ENCODE measurements at regions not wholly inside any gene's neighbourhood (a gene's known extent, or its start where the extent isn't known, plus 50 kb on each side); places are given as distances from the start of the nearest gene placed in this dataset.

GRCh38 chr1:58155418-58156123 is 391.0 kb downstream of the OMA1 start:
- H3K9me3 Mint-ChIP-seq = no peaks in the 10 kb centered on the region
- H3K4me3 Mint-ChIP-seq = no peak overlapping the region
- CTCF ChIA-PET = interaction anchor here (1.0 kb wide), 1 partner anchor 12 kb away, joined by 4 read pairs; no protein-coding TSS in a partner anchor
- DNase-seq = no peak
- H3K36me3 Mint-ChIP-seq = no peaks in the 10 kb centered on the region
- no peaks in the 10 kb centered on the region for H3K4me1 Mint-ChIP-seq
- no peaks in the 10 kb centered on the region for H3K27me3 Mint-ChIP-seq
- no peak overlapping the region for H3K27ac Mint-ChIP-seq

GRCh38 chr1:58154256-58154655 is 392.3 kb downstream of the OMA1 start:
- no peaks in the 10 kb centered on the region for H3K36me3 Mint-ChIP-seq
- no peak overlapping the region for H3K4me3 Mint-ChIP-seq
- CTCF ChIA-PET = interaction anchor here (1.0 kb wide), 2 partner anchors 10 to 11 kb away, joined by 3 to 4 read pairs; no protein-coding TSS in a partner anchor
- H3K27me3 Mint-ChIP-seq = no peaks in the 10 kb centered on the region
- H3K27ac Mint-ChIP-seq = no peak overlapping the region
- DNase-seq = no peak
- no peaks in the 10 kb centered on the region for H3K4me1 Mint-ChIP-seq
- H3K9me3 Mint-ChIP-seq = no peaks in the 10 kb centered on the region

DNA sequence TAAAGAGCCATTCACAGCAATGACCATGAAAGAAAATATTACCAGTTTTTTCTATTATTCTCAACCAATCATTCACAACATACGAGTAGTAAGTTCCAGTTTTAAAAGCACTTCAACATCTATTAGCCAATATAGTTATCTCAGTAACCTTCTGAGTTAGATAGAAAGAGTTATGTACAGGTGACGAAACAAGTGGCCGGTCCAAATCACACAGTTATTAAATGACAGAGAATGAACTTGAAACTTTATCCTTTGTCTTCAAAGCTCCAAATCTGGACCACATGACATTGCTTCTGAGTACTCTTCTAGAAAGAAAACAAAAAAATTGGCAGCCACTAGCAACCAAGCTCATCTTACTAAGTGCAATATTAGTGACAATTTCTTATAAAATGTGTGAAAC is 393.8 kb downstream of the OMA1 start:
- Mint-ChIP-seq H3K27ac (no peak overlapping the region), H3K4me1 (no peaks in the 10 kb centered on the region)

GRCh38 chr1:58149271-58149812 is 397.2 kb downstream of the OMA1 start:
- Mint-ChIP-seq H3K36me3 (no peaks in the 10 kb centered on the region), H3K4me3 (no peak overlapping the region), H3K27ac (no peak overlapping the region), H3K27me3 (no peaks in the 10 kb centered on the region), H3K4me1 (no peaks in the 10 kb centered on the region), H3K9me3 (no peaks in the 10 kb centered on the region)
- DNase-seq = no peak
- CTCF ChIA-PET = no interaction called here

More for the DNA sequence above, 393.8 kb downstream of the OMA1 start:
- Mint-ChIP-seq H3K27me3 (no peaks in the 10 kb centered on the region), H3K36me3 (no peaks in the 10 kb centered on the region), H3K4me3 (no peak overlapping the region), H3K9me3 (no peaks in the 10 kb centered on the region)
- CTCF ChIA-PET = interaction anchor here (1.4 kb wide), 1 partner anchor 11 kb away, joined by 5 read pairs; no protein-coding TSS in a partner anchor
- DNase-seq = no peak

- Mint-ChIP-seq H3K4me3 (no peak overlapping the region), H3K27ac (no peak overlapping the region), H3K9me3 (no peaks in the 10 kb centered on the region), H3K4me1 (no peaks in the 10 kb centered on the region), H3K36me3 (no peaks in the 10 kb centered on the region), H3K27me3 (no peaks in the 10 kb centered on the region)
- no peak for DNase-seq
- CTCF ChIA-PET = interaction anchor here (0.6 kb wide), 1 partner anchor 123 kb away, joined by 4 read pairs; no protein-coding TSS in a partner anchor
Observed at GRCh38 chr1:58144698-58145270, 401.7 kb downstream of the OMA1 start.

DNA sequence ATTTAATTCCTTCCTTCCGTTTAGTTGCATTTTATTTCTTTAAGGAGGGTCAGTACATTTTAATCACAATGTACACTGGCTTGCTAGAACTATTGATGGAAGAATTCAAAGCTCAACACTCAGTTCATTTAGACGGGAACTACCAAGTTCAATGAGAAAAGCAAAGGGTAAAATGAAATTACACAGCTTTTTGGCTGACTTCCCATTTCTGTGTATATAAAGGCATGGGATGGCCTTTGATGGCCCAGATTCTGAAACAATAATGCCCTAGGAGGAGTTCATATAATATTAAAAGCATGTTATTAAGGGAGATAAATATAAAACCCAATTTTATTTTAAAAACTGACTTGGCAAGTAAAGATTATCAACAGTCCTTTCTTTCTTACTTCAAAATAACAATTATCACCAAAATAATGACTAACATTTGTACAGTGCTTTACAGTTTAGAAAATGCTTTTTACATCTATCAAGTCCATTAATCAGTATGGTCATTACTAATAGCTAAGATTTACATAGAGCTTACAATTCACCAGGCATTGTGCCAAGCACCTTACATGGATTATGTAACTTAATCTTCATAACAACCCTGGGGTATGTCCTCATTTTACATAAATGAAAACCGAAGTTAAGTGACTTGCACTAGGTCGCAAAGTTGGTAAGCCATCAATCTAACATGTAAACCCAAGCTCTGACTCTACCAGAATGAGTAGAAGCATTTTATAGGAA is 402.4 kb downstream of the OMA1 start:
- no peaks in the 10 kb centered on the region for H3K4me1 Mint-ChIP-seq
- CTCF ChIA-PET = interaction anchor here (0.6 to 1.2 kb wide), 2 partner anchors 11 to 124 kb away, joined by 4 read pairs; no protein-coding TSS in a partner anchor

GRCh38 chr1:58136387-58136786 is 410.1 kb downstream of the OMA1 start:
- no peak for DNase-seq
- no peak overlapping the region for H3K27ac Mint-ChIP-seq
- H3K27me3 Mint-ChIP-seq = no peaks in the 10 kb centered on the region
- CTCF ChIA-PET = no interaction called here
- no peak overlapping the region for H3K4me3 Mint-ChIP-seq
- H3K36me3 Mint-ChIP-seq = no peaks in the 10 kb centered on the region
- no peaks in the 10 kb centered on the region for H3K4me1 Mint-ChIP-seq
- H3K9me3 Mint-ChIP-seq = peaks cover 14% of the 10 kb centered on the region

More for the DNA sequence above, 402.4 kb downstream of the OMA1 start:
- Mint-ChIP-seq H3K36me3 (no peaks in the 10 kb centered on the region), H3K27me3 (no peaks in the 10 kb centered on the region), H3K4me3 (no peak overlapping the region), H3K9me3 (no peaks in the 10 kb centered on the region), H3K27ac (no peak overlapping the region)
- DNase-seq = no peak

- no peak overlapping the region for H3K4me3 Mint-ChIP-seq
- DNase-seq = no peak
- peaks cover 14% of the 10 kb centered on the region for H3K9me3 Mint-ChIP-seq
- H3K27ac Mint-ChIP-seq = no peak overlapping the region
- CTCF ChIA-PET = no interaction called here
- H3K27me3 Mint-ChIP-seq = no peaks in the 10 kb centered on the region
- no peaks in the 10 kb centered on the region for H3K36me3 Mint-ChIP-seq
- H3K4me1 Mint-ChIP-seq = no peaks in the 10 kb centered on the region
Observed at GRCh38 chr1:58135821-58136321, 410.7 kb downstream of the OMA1 start.

DNA sequence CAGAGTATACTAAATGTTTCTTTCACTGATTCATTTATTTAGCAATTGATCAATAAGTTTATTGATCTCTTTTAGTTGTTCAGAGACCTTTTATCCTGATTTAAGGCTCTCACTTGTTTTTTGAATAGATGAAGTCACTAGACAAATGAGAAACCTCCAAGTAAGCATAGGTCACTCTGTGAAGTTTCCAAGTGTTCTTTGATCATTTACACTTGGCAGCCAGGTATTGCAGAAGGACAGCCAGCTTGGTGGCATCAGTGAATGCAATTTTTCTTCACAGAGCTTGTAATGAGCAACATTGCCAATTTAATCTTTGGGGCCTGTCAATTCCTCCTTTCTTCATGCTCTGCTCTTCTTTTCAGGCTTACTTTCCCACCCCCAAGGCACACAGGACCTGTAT is 413.0 kb downstream of the OMA1 start:
- DNase-seq = no peak
- Mint-ChIP-seq H3K36me3 (no peaks in the 10 kb centered on the region), H3K4me3 (no peak overlapping the region), H3K27me3 (no peaks in the 10 kb centered on the region), H3K9me3 (peaks cover 12% of the 10 kb centered on the region), H3K4me1 (no peaks in the 10 kb centered on the region), H3K27ac (no peak overlapping the region)
- CTCF ChIA-PET = no interaction called here

- DNase-seq = no peak
- Mint-ChIP-seq H3K27me3 (no peaks in the 10 kb centered on the region), H3K36me3 (no peaks in the 10 kb centered on the region), H3K9me3 (no peaks in the 10 kb centered on the region), H3K27ac (no peak overlapping the region), H3K4me3 (no peak overlapping the region), H3K4me1 (no peaks in the 10 kb centered on the region)
- CTCF ChIA-PET = no interaction called here
Observed at GRCh38 chr1:58123051-58123450, 423.5 kb downstream of the OMA1 start.

GRCh38 chr1:58119971-58120370 is 426.6 kb downstream of the OMA1 start:
- Mint-ChIP-seq H3K4me1 (no peaks in the 10 kb centered on the region), H3K27ac (no peak overlapping the region), H3K36me3 (no peaks in the 10 kb centered on the region), H3K4me3 (no peak overlapping the region), H3K9me3 (no peaks in the 10 kb centered on the region), H3K27me3 (no peaks in the 10 kb centered on the region)
- no peak for DNase-seq
- CTCF ChIA-PET = no interaction called here

- no peak overlapping the region for H3K27ac Mint-ChIP-seq
- H3K9me3 Mint-ChIP-seq = no peaks in the 10 kb centered on the region
- H3K36me3 Mint-ChIP-seq = no peaks in the 10 kb centered on the region
- DNase-seq = no peak
- no peaks in the 10 kb centered on the region for H3K27me3 Mint-ChIP-seq
- no peak overlapping the region for H3K4me3 Mint-ChIP-seq
- no peaks in the 10 kb centered on the region for H3K4me1 Mint-ChIP-seq
- CTCF ChIA-PET = no interaction called here
Observed at GRCh38 chr1:58116284-58116683, 430.2 kb downstream of the OMA1 start.

DNA sequence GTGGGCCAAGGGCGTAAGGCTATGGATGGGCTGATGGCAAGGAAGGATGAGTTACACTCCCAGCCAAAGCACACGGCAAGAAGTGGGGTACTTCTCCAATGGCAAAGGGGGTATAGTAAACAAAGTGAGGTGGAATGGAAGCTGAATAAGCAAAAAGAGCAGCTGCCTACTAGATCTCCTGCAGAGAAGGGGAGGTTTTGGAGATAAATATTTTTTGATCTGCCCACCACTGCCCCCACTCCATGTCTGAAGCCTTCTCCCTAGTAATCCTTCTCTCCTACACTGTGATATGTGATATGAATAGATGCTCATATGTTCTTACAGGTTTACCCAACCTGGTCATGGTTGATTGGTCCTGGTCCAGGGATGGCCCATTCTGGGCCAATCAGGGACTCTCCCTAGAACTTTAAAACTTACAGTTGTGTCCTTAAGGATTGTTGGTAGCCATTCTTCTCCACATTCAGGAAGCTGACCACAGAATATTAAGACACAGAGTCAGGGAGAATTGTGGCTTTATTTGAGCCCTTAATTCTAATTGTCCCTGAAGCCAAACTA is 436.8 kb downstream of the OMA1 start:
- Mint-ChIP-seq H3K27ac (no peak overlapping the region), H3K4me3 (no peak overlapping the region), H3K36me3 (no peaks in the 10 kb centered on the region), H3K9me3 (no peaks in the 10 kb centered on the region), H3K27me3 (peaks cover 3% of the 10 kb centered on the region), H3K4me1 (no peaks in the 10 kb centered on the region)
- CTCF ChIA-PET = no interaction called here
- no peak for DNase-seq

DNA sequence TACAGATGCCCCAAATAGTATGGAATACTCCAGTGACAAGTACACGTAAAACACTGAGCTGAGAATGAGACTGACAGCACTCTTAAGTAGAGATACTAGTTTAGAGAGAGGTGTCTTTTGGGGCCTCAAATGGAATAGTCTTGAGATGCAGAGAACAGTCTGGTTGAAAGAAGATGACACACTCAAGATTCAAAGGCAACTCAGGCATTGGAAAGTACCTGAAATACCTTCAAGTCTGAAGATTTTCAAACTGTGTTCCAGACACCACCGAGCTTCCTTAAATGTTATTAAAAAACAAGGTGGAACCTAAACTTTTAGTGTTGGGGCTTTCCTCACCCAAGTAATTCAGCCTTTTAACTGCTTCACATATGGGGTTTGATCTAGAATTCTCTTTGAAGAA is 437.7 kb downstream of the OMA1 start:
- H3K27ac Mint-ChIP-seq = no peak overlapping the region
- H3K36me3 Mint-ChIP-seq = no peaks in the 10 kb centered on the region

More for the DNA sequence above, 437.7 kb downstream of the OMA1 start:
- Mint-ChIP-seq H3K9me3 (no peaks in the 10 kb centered on the region), H3K27me3 (peaks cover 3% of the 10 kb centered on the region), H3K4me3 (no peak overlapping the region), H3K4me1 (no peaks in the 10 kb centered on the region)
- CTCF ChIA-PET = no interaction called here
- DNase-seq = no peak
